Stimulated activated CD8-positive, alpha-beta memory T cell treated with anti-CD3 and anti-CD28 coated beads, Interleukin-4, amount 100 ng/mL, for 1 hour (primary cell): ENCODE measurements at regions not wholly inside any gene's neighbourhood (a gene's known extent, or its start where the extent isn't known, plus 50 kb on each side); places are given as distances from the start of the nearest gene placed in this dataset.

Source experiments
- DNase-seq, 2 donors: peaks; one replicate each; pipeline ENCODE4 v3.0.0-alpha.2; 2020; ENCODE audit warnings: low read depth in 2 of 2, low spot score in 1 of 2

DNA sequence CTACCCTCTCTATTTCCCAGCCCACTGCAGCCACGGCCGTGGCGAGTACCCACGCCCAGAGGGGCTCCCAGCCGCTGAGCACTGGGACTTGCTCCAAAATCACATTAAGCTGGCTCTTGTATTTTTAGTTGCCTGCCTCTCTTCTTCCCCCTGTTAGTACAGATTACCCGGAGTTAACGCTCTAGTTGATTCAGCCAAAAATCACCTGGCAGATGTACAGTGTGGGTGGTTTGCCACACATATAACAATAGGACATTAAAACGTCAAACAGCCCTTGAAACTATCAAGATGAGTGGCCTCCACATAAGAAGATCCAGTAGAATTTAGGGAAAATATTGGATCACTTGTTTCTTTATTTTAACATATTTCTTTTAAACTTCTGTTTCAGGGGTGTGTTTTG lies 268.8 kb upstream of the PRDM1 start:
- DNase-seq = no peak

DNA sequence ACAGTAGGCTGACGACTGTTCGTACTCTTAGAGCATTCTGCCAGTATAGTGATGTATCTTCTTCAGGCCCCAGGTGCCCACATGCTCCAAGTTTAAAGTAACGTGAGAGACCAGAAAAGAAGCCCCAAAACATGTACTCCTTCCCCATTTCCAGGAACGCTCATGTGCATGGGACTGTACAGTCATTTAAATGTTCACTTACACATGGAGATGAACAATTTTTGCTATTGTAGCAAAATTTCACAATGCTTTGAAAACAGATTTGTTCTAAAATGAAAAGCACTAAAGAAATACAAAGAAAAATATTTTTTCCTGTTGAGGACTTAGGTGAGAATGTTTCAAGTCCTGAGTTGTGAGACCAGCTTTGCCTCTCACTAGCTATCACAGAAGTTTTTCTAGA lies 269.3 kb upstream of the PRDM1 start:
- no peak for DNase-seq

DNA sequence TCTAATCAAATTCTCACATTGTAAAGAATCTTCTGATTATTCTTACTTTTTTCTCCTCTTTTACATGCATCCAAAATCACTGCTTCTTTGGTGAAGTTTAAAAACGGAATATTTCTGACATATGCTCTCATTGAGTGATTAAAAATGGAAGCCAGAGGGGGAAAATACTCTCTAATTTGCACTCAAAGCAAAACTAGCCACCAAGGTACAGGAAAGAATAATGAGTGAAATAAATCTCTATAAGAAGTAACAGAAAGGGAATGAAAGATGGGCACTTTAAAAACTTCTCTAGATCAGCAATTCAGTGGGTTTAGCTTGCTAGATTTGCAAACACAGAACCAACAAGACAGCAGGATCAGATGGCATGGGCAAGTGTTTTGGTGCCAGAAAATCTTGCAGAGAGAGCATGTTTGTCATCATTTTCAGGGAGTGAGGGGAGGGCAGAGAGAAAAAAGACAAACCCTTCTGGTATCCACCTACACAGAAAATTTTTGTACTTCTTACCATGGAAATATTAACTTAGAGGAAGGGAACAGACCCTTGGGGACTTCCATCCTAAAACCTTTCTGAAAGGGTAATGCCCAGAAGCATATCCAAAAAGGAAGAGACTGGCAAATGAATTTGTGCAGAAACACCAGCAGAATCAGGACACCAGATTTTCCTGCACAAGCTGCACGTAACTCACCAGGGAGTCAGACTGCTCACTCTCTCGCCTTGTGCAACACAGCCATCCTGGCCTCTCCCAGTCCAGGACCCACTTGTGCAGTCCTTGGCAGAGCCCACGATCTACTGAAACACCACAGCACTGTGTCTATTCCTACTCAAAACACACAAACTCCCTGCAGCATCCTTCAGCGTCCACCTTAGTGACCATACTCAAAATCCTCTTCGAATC lies 270.2 kb upstream of the PRDM1 start:
- DNase-seq = no peak

GRCh38 chr6:105814745-105815536 lies 271.2 kb upstream of the PRDM1 start:
- DNase-seq = no peak

DNA sequence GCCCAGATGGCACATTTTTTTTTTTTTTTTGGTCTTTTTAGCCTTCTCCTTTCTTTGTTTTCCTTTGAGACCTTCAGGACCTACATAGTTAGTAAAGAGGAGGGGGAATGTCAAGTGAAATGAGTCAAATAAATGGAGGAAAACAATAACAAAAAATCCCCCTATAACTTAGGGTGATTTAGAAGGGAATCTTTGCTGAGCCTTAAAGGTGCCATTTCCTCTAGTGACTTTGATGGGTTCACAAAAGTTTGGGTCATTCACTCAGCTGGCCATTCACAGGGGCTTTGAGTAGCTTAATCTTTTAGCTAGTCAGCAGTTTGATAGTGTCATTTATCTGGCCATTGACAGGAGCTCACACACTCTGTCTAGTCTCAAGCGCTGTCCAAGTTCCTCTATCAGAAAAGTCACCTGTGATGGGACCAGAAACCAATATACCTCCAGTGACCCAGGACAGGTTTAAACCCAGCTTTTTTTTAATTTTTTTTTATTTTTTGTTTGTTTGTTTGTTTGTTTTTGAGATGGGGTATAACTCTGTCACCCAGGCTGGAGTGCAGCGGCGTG lies 275.1 kb upstream of the PRDM1 start:
- DNase-seq = no peak

GRCh38 chr6:105810105-105810921 lies 275.8 kb upstream of the PRDM1 start:
- no peak for DNase-seq

DNA sequence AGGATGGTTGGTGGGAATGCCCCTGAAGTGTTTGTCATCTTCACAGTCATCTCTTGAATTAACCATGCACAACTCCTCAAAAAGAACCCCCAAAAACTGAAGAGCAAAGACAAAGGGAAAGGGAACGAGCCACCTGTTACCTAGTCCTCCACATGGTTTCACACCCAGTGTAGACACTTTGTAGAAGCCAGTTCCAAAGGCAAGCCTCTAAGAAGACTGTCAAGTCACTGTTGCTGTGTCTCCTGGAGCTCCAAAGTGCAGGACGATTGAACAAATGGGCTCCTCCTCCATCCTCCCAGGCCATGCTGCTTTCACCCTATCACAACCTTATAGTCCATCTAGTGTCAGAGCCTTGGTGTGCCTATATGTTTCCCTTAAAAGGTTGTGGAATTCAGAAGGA lies 277.6 kb upstream of the PRDM1 start:
- no peak for DNase-seq

GRCh38 chr6:105807905-105808304 lies 278.2 kb upstream of the PRDM1 start:
- no peak for DNase-seq

- DNase-seq = no peak
Observed at GRCh38 chr6:105806486-105806920, 279.6 kb upstream of the PRDM1 start.

GRCh38 chr6:105805501-105806023 lies 280.6 kb upstream of the PRDM1 start:
- no peak for DNase-seq

- no peak for DNase-seq
Observed at GRCh38 chr6:105804424-105804823, 281.7 kb upstream of the PRDM1 start.

DNA sequence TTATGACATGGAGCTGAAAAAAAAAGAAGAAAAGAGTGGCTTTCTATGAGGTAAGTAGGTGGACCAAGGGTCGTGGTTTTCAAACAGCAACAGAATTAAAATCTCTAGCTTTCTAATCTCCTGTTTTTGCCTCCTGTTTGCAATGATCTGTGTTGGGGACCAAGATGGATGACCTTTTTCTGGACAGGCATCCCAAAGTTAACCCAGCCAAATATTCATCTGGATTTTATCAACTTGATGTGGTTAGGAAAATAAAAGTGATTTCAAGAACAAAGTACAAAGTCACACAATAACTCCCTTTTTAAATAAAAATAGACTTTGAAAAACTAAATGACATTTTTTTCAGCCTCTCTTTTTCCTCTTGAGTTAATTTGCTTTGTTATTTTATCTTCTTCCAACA lies 282.1 kb upstream of the PRDM1 start:
- no peak for DNase-seq

DNA sequence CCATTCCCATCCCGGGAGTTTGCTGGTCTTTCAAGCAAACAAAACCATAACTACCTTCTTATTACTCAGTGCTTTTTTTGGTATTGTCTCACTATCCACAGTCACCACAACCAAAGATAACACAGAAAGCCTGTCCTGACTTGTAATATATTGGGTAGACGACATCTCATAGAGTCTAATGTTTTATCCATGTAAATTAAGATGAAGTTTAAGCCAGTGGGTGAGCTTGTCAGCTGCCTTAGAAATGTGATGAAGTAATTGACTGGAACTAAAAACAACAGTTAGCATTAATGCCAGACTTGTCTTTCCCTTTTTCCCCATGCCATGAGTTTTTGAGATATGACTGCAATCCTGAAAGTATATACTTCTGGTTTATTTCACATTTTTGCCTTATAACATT lies 282.7 kb upstream of the PRDM1 start:
- no peak for DNase-seq

DNA sequence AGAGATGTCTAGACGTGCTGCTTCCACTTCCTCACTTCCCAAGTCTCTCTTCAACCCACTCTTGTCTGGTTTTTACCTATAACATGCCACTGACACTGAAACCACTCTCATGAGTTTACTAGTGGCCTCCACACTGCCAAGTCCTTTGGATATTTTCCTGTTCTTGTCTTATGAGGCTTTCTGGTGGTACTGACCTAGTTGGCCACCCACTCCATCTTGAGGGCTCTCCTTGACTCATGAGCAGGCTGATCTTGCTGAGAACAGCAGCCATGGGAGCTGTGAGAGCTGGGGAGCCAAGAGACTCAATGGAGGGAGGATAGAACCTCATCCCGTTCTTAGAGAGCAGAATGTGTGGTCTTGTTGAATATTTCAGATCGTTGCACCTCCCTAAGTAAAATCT lies 283.4 kb upstream of the PRDM1 start:
- no peak for DNase-seq

DNA sequence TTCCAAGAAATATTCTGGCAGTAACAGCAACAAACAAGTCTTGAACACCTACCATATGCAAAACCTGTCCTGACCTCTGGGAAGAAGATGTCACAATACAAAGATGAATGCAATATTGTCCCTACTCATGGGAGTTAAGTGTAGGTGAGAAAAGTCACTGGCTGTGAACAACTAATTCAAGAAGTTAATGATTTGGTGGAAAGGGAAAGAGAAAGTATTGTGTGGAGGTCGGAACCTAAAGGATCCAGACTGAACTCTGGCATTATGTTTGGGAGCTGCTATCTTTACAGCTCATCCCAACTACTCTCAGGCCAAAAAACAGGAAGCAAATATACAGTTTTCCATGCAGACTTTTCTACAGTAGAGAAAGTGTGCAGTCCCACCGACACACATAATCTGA lies 285.3 kb upstream of the PRDM1 start:
- DNase-seq = no peak

DNA sequence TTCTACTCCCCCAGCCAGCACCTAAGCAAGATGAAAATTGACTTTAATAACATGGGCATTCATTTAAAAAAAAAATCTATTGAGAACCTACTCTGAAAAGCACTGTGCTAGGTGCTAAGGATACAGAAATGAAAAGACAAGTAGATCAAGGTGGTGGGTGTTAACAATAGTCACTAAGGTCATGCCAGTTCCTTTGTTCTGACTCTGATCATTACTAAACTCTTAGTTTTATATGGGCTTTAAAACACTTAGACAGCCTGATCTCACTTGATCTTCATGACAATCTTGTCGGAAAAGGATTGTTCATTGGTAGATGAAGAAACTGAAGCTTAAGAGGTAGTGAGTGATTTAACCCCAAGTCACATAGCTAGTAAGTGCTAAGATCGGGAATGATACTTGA lies 285.7 kb upstream of the PRDM1 start:
- no peak for DNase-seq

DNA sequence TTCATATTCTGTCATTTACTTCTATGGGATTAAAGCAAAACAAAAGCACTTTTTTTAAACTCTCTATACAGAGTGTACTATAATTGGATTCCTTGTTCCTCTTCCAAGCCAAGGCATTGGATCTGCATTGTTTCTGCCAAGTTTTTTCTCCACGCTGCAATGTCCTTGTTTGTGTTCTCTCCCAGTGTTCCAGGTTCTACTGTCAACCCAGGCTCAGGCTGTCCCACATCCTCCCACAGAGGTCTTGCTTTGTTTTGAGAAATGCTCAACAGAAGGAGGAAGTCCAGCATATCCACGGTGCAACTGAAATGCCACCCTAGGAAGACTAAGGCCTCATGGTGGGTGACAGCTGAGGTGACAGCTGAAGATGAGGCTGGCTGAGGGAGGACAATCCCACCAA lies 287.1 kb upstream of the PRDM1 start:
- no peak for DNase-seq

DNA sequence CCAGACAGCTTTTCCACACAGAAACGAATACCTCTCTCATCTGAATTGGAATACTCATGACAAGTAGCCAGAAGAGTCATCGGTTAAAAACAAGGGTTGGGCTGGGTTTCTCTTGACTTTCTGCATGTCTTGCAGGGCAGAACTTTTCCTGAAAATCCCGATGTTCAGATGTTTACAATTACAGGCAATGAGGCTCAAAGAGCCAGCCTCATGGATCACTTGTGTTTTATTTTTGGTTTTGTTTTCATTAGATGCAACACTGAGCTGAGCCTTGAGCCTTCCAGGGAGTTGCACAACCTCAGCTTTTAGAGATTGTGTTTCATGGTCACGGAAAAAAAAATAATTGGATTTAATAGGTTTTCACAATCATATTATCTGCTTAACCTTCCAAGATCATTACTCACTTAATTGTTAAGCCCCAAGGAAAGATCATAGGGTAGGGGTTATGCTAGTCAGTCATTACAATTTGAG lies 288.1 kb upstream of the PRDM1 start:
- DNase-seq = no peak

DNA sequence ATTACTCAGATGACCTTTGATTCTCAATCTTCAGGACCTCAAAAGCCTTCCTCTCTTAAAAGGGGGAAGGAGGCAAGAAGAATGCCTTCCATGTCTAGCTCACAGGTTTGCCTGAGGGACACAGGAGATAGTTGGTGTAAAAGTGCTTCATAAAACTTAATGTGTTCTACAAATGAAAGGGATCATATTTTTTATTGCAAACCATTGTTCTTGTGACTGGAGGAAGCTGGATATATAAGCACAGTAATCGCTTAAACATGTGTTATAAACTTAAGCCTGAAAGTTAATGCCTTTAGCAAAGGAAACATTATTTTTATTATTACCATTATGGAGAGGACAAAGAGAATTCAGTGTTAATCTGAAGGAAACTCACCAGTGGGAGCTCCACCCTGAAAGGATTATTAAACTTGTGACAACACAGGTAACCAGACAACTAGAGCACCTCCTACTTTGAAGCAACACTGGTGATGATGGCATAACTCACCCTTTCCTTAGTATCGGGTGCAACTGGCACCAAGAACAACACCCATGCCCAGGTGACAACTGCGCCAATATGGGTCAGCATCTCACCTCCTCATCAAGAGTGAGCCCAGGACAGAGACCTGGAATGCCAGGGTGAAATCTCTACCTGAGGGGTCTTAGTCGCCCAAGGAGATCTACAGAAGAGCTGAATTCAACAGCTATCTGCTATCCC lies 288.7 kb upstream of the PRDM1 start:
- no peak for DNase-seq

- DNase-seq = no peak
Observed at GRCh38 chr6:105795913-105796517, 290.1 kb upstream of the PRDM1 start.
